HCT116 (cell line): ENCODE measurements at regions not wholly inside any gene's neighbourhood (a gene's known extent, or its start where the extent isn't known, plus 50 kb on each side); places are given as distances from the start of the nearest gene placed in this dataset.

ENCODE experiments used
- ATAC-seq: fragments of 200-7000 bp; cut with Tn5 transposase; 2 replicates; pipeline ENCODE4 v1.9.1; 2020; ENCODE audit warnings: mild to moderate bottlenecking, moderate library complexity
- BruUV-seq: library from RNA; stranded (reverse); fragments of 400-500 nt; replicated peaks from 2 replicates; lab custom pipeline; 2021; lab: Mats Ljungman, UMichigan
- CTCF ChIA-PET: fragments of 300-600 bp; sonication (Branson Sonifier 250); formaldehyde crosslinking; loops from one replicate; lab custom pipeline; 2021; ENCODE audit warnings: antibody characterized with exemption; lab: Charles Lee
- POLR2A ChIA-PET: fragments of 300-600, 350-600 bp; sonication (Branson Sonifier 250); formaldehyde crosslinking; loops from one replicate; lab custom pipeline; 2021; ENCODE audit warnings: antibody characterized with exemption; lab: Charles Lee
- RAD21 ChIA-PET, 2 experiments: fragments of 300-600 bp; sonication (Branson Sonifier 250); formaldehyde crosslinking; loops; one replicate each; lab custom pipeline; 2023; ENCODE audit warnings: low total read pairs in 2 of 2; ENCODE audit not compliant: uncharacterized antibody in 2 of 2, unreplicated experiment in 2 of 2, low non-redundant PET in 1 of 2; lab: Charles Lee
- DNase-seq: peaks from one replicate; pipeline ENCODE4 v3.0.0-alpha.2; 2010; ENCODE audit warnings: low read depth, low spot score
- H2AFZ ChIP-seq: fragments of 200-600 bp; shearing (Covaris generic), sonication (generic); 2 replicates; pipeline ENCODE4 v1.6.1; 2017; ENCODE audit warnings: low read depth, mixed run types, mixed read lengths, antibody characterized with exemption, low read length; ENCODE audit not compliant: poor library complexity, severe bottlenecking
- H3K27ac ChIP-seq: 2 replicates; pipeline ENCODE4 v1.5.1; 2012; ENCODE audit warnings: low read depth, low read length
- H3K27me3 ChIP-seq: fragments of 200-600 bp; sonication (generic); 2 replicates; pipeline ENCODE4 v1.6.1; 2016; ENCODE audit warnings: mixed run types, low read length, mixed read lengths; ENCODE audit not compliant: insufficient read depth
- H3K36me3 ChIP-seq, 2 experiments: fragments of 200-500 bp in 1 of 2; fragments of 200-600 bp in 1 of 2; sonication (Bioruptor generic) in 1 of 2; sonication (generic) in 1 of 2; 2 replicates each; pipeline versions ENCODE4 v1.5.1 to v1.6.1; 2014 to 2016; ENCODE audit warnings: low read length in 2 of 2, inconsistent platforms in 1 of 2, mixed read lengths in 1 of 2, mixed run types in 1 of 2; ENCODE audit not compliant: insufficient read depth in 2 of 2, control insufficient read depth in 1 of 2
- H3K4me1 ChIP-seq, 2 experiments: fragments of 200-600 bp in 1 of 2; sonication (generic) in 1 of 2; 2 replicates each; pipeline versions ENCODE4 v1.5.1 to v1.6.1; 2012 to 2017; ENCODE audit warnings: low read length in 2 of 2, inconsistent platforms in 1 of 2, mild to moderate bottlenecking in 1 of 2, mixed read lengths in 1 of 2, mixed run types in 1 of 2, moderate library complexity in 1 of 2; ENCODE audit not compliant: insufficient read depth in 2 of 2, control insufficient read depth in 1 of 2
- H3K4me2 ChIP-seq: fragments of 200-600 bp; sonication (generic); 2 replicates; pipeline ENCODE4 v1.6.1; 2017; ENCODE audit warnings: mixed run types, low read length, mixed read lengths
- H3K4me3 ChIP-seq, 2 experiments: fragments of 200-600 bp in 1 of 2; sonication (generic) in 1 of 2; replicated peaks in 1 of 2; 2 replicates each; pipeline ENCODE4 v1.5.1; 2011 to 2016; ENCODE audit warnings: low read length in 2 of 2, control low read depth in 1 of 2, low read depth in 1 of 2, mild to moderate bottlenecking in 1 of 2, mixed read lengths in 1 of 2, mixed run types in 1 of 2
- H3K79me2 ChIP-seq: fragments of 200-600 bp; sonication (generic); 2 replicates; pipeline ENCODE4 v1.6.1; 2017; ENCODE audit warnings: mild to moderate bottlenecking, mixed run types, low read length, moderate library complexity, mixed read lengths; ENCODE audit not compliant: insufficient read depth
- H3K9ac ChIP-seq: fragments of 200-600 bp; sonication (generic); 2 replicates; pipeline ENCODE4 v1.6.1; 2016; ENCODE audit warnings: low read length, mixed read lengths
- H3K9me2 ChIP-seq: fragments of 200-600 bp; sonication (generic), shearing (Covaris generic); 2 replicates; pipeline ENCODE4 v1.6.1; 2017; ENCODE audit warnings: mixed run types, mild to moderate bottlenecking, moderate library complexity; ENCODE audit not compliant: insufficient read depth
- H3K9me3 ChIP-seq, 2 experiments: fragments of 200-500 bp in 1 of 2; fragments of 200-600 bp in 1 of 2; sonication (Bioruptor generic) in 1 of 2; sonication (generic) in 1 of 2; 2 replicates each; pipeline ENCODE4 v1.6.1; 2014 to 2017; ENCODE audit warnings: low read length in 2 of 2, mixed read lengths in 2 of 2, inconsistent platforms in 1 of 2, low read depth in 1 of 2, mild to moderate bottlenecking in 1 of 2, mixed run types in 1 of 2, moderate library complexity in 1 of 2; ENCODE audit not compliant: control insufficient read depth in 1 of 2, insufficient read depth in 1 of 2
- H4K20me1 ChIP-seq: fragments of 200-600 bp; sonication (generic), shearing (Covaris generic); 2 replicates; pipeline ENCODE4 v1.6.1; 2017; ENCODE audit warnings: mixed run types, mild to moderate bottlenecking, moderate library complexity; ENCODE audit not compliant: insufficient read depth
- CBX3 ChIP-seq: IDR thresholded peaks from 2 replicates; pipeline ENCODE4 v1.6.1; 2012; ENCODE audit warnings: low read depth
- CEBPB ChIP-seq: IDR thresholded peaks from 2 replicates; pipeline ENCODE4 v1.6.1; 2012; ENCODE audit warnings: low read depth
- EZH2 ChIP-seq: fragments of 200-600 bp; sonication (generic); IDR thresholded peaks from 2 replicates; pipeline ENCODE4 v1.6.1; 2017; ENCODE audit warnings: antibody characterized with exemption, mixed run types
- FOSL1 ChIP-seq: IDR thresholded peaks from 2 replicates; pipeline ENCODE4 v1.6.1; 2012; ENCODE audit warnings: low read depth
- MAX ChIP-seq: IDR thresholded peaks from 2 replicates; pipeline ENCODE4 v1.6.1; 2012
- REST ChIP-seq: IDR thresholded peaks from 2 replicates; pipeline ENCODE4 v1.6.1; 2012; ENCODE audit warnings: low read depth
- SP1 ChIP-seq: IDR thresholded peaks from 2 replicates; pipeline ENCODE4 v1.6.1; 2012; ENCODE audit warnings: low read depth
- ZBTB33 ChIP-seq: IDR thresholded peaks from 2 replicates; pipeline ENCODE4 v1.6.1; 2011; ENCODE audit warnings: mild to moderate bottlenecking, low read length, moderate library complexity; ENCODE audit not compliant: insufficient replicate concordance; ENCODE audit errors: extremely low read depth
- ZFX ChIP-seq: fragments of 450-650 bp; IDR thresholded peaks from 2 replicates; pipeline ENCODE4 v1.6.1; 2017
- intact Hi-C: fragments of 100-400 bp; cut with micrococcal nuclease; formaldehyde crosslinking; loops from 2 replicates; pipeline ENCODE4 v1.10.0; 2022

GRCh38 chr2:129709956-129710598, 269.4 kb upstream of the RAB6C start:
- DNase-seq = no peak
- TF ChIP-seq CEBPB (no peak), FOSL1 (no peak), ZBTB33 (no peak), SP1 (no peak), ZFX (no peak), EZH2 (no peak), REST (no peak), CBX3 (no peak), MAX (no peak)
- BruUV-seq = no TSS peak
- H3K27me3 ChIP-seq = peaks cover 27% of the 10 kb centered on the region
- no peak overlapping the region for H3K4me2 ChIP-seq
- CTCF ChIA-PET = no interaction called here
- intact Hi-C loops = no loop called here
- H3K27ac ChIP-seq = no peak overlapping the region
- H3K4me1 ChIP-seq = no peaks in the 10 kb centered on the region
- ATAC-seq = no peak
- H3K9ac ChIP-seq = no peak overlapping the region
- RAD21 ChIA-PET = no interaction called here
- no peak overlapping the region for H3K4me3 ChIP-seq
- H3K9me3 ChIP-seq = no peaks in the 10 kb centered on the region
- H3K36me3 ChIP-seq = no peaks in the 10 kb centered on the region
- no peak overlapping the region for H2AFZ ChIP-seq
- no peaks in the 10 kb centered on the region for H3K79me2 ChIP-seq
- POLR2A ChIA-PET = no interaction called here
- no peaks in the 10 kb centered on the region for H4K20me1 ChIP-seq
- no peaks in the 10 kb centered on the region for H3K9me2 ChIP-seq
